GM23338 (cell line): ENCODE measurements at regions not wholly inside any gene's neighbourhood (a gene's known extent, or its start where the extent isn't known, plus 50 kb on each side); places are given as distances from the start of the nearest gene placed in this dataset.

Experiments
- ATAC-seq: fragments of 200-7000 bp; cut with Tn5 transposase; 3 replicates; pipeline ENCODE4 v1.9.1; 2020
- DNase-seq: peaks from one replicate; pipeline ENCODE4 v3.0.0-alpha.2; 2015; ENCODE audit warnings: low spot score
- H2AFZ ChIP-seq: fragments of 200-600 bp; sonication (generic); 2 replicates; pipeline ENCODE4 v1.8.0; 2016; ENCODE audit warnings: antibody characterized with exemption, mild to moderate bottlenecking, moderate library complexity
- H3F3A ChIP-seq: fragments of 200-600 bp; sonication (generic); replicated peaks from 2 replicates; pipeline ENCODE4 v1.8.0; 2017; ENCODE audit warnings: antibody characterized with exemption, mixed run types, low read depth
- H3K27ac ChIP-seq: fragments of 200-600 bp; sonication (generic); 2 replicates; pipeline ENCODE4 v1.6.1; 2016; ENCODE audit warnings: low read depth
- H3K27me3 ChIP-seq: fragments of 200-600 bp; sonication (generic); 2 replicates; pipeline ENCODE4 v1.8.0; 2016; ENCODE audit warnings: mild to moderate bottlenecking, mixed run types, moderate library complexity; ENCODE audit not compliant: insufficient read depth
- H3K36me3 ChIP-seq: fragments of 200-600 bp; sonication (generic); 2 replicates; pipeline ENCODE4 v1.8.0; 2016; ENCODE audit warnings: mild to moderate bottlenecking; ENCODE audit not compliant: insufficient read depth
- H3K4me1 ChIP-seq: fragments of 200-600 bp; sonication (generic); 2 replicates; pipeline ENCODE4 v1.8.0; 2016; ENCODE audit warnings: mild to moderate bottlenecking, moderate library complexity; ENCODE audit not compliant: insufficient read depth
- H3K4me2 ChIP-seq: fragments of 200-600 bp; sonication (generic); 2 replicates; pipeline ENCODE4 v1.7.1; 2017; ENCODE audit warnings: mixed run types
- H3K4me3 ChIP-seq: fragments of 200-600 bp; sonication (generic); 2 replicates; pipeline ENCODE4 v1.6.1; 2016; ENCODE audit warnings: mixed run types
- H3K79me2 ChIP-seq: fragments of 200-600 bp; sonication (generic); replicated peaks from 2 replicates; pipeline ENCODE4 v1.8.0; 2017; ENCODE audit warnings: mild to moderate bottlenecking; ENCODE audit not compliant: insufficient read depth
- H3K9me2 ChIP-seq: fragments of 200-600 bp; sonication (generic); 2 replicates; pipeline ENCODE4 v1.8.0; 2017; ENCODE audit not compliant: insufficient read depth
- H4K20me1 ChIP-seq: fragments of 200-600 bp; sonication (generic); replicated peaks from 2 replicates; pipeline ENCODE4 v1.8.0; 2017; ENCODE audit warnings: mild to moderate bottlenecking; ENCODE audit not compliant: insufficient read depth
- H3K27ac Mint-ChIP-seq: 2 replicates; pipeline ENCODE4 v1.8.0; 2020; ENCODE audit warnings: inconsistent platforms, mild to moderate bottlenecking, moderate library complexity, mixed read lengths
- H3K27me3 Mint-ChIP-seq: 3 replicates; pipeline ENCODE4 v1.8.0; 2022; ENCODE audit warnings: low read depth, mild to moderate bottlenecking, moderate library complexity, mixed read lengths, inconsistent platforms; ENCODE audit not compliant: insufficient read depth, poor library complexity
- H3K36me3 Mint-ChIP-seq: 3 replicates; pipeline ENCODE4 v1.8.0; 2021; ENCODE audit warnings: low read depth, mild to moderate bottlenecking, inconsistent platforms, moderate library complexity, mixed read lengths
- H3K4me1 Mint-ChIP-seq: 3 replicates; pipeline ENCODE4 v1.8.0; 2020; ENCODE audit warnings: mild to moderate bottlenecking, inconsistent platforms, mixed read lengths
- H3K4me3 Mint-ChIP-seq: 3 replicates; pipeline ENCODE4 v1.8.0; 2021; ENCODE audit warnings: moderate library complexity, mild to moderate bottlenecking, inconsistent platforms, mixed read lengths
- H3K9me3 Mint-ChIP-seq: 3 replicates; pipeline ENCODE4 v1.8.0; 2020; ENCODE audit warnings: moderate library complexity, mild to moderate bottlenecking, inconsistent platforms, mixed read lengths
- EZH2 ChIP-seq: fragments of 200-600 bp; sonication (generic); IDR thresholded peaks from one replicate; pipeline ENCODE4 v1.8.0; 2017; ENCODE audit warnings: antibody characterized with exemption, mild to moderate bottlenecking, low read depth; ENCODE audit not compliant: unreplicated experiment
- EZH2phosphoT487 ChIP-seq: fragments of 200-600 bp; sonication (generic); IDR thresholded peaks from one replicate; pipeline ENCODE4 v1.8.1; 2018; ENCODE audit warnings: antibody characterized with exemption; ENCODE audit not compliant: unreplicated experiment
- NANOG ChIP-seq: IDR thresholded peaks from 2 replicates; pipeline ENCODE4 v1.6.1; 2016; ENCODE audit warnings: antibody characterized with exemption, borderline replicate concordance
- STAT1 ChIP-seq: IDR thresholded peaks from one replicate; pipeline ENCODE4 v1.6.1; 2016; ENCODE audit warnings: antibody characterized with exemption; ENCODE audit not compliant: unreplicated experiment
- ZNF114 ChIP-seq: fragments of 250-450 bp; sonication (Bioruptor Pico); IDR thresholded peaks from 2 replicates; pipeline ENCODE4 v1.5.0; 2020; ENCODE audit warnings: mild to moderate bottlenecking, moderate library complexity
- ZNF331 ChIP-seq: fragments of 250-450 bp; sonication (Bioruptor Pico); IDR thresholded peaks from 2 replicates; pipeline ENCODE4 v1.5.0; 2020; ENCODE audit warnings: low read depth, mild to moderate bottlenecking, moderate library complexity
- TF ChIP-seq, protein P1 (sequence below): IDR thresholded peaks from one replicate; pipeline ENCODE4 v1.6.1; 2018; ENCODE audit warnings: antibody characterized with exemption; ENCODE audit not compliant: unreplicated experiment
- TF ChIP-seq, protein P2 (sequence below), 2 experiments: fragments of 200-600 bp in 1 of 2; sonication (generic) in 1 of 2; conservative IDR thresholded peaks; 2 replicates each; pipeline versions ENCODE4 v1.5.1 to v1.6.1; 2016 to 2017; ENCODE audit warnings: antibody characterized with exemption in 2 of 2, low read depth in 2 of 2, mild to moderate bottlenecking in 2 of 2, moderate library complexity in 1 of 2
- TF ChIP-seq, protein P3 (sequence below): IDR thresholded peaks from 2 replicates; pipeline ENCODE4 v1.6.1; 2016; ENCODE audit warnings: antibody characterized with exemption

DNA sequence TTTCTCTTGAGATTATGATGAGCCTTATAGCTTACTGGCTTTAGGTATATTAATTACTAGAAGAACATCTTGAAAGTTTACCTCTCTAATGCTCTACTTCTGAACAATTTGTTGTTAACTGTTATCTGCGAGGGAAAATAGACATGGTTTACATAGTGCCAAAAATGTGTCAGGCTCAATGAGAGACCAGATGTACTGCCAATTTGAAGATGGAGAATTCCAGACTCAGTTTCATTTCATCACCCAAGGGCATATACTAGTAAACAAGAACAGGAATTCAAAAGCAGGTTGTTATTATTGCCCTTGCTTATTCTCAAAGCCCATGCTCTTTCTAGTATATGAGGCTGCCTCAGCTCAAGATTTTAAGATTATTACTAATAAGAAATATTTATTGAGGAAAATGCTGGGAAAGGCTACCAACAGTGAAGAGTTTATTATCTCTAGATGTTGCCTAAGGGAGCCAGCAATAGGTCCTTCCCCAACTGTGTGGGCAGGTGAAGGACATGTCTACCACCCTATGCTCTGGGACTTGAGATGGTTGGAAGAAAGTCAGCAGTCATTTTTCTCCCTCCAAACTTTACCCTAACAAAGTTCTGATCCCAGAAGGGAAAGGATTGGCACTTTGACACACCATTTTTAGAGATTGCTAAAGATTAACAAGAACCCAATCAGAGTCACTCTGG, 792.7 kb downstream of the METTL4 start (continued):
- TF ChIP-seq, protein P1, sequence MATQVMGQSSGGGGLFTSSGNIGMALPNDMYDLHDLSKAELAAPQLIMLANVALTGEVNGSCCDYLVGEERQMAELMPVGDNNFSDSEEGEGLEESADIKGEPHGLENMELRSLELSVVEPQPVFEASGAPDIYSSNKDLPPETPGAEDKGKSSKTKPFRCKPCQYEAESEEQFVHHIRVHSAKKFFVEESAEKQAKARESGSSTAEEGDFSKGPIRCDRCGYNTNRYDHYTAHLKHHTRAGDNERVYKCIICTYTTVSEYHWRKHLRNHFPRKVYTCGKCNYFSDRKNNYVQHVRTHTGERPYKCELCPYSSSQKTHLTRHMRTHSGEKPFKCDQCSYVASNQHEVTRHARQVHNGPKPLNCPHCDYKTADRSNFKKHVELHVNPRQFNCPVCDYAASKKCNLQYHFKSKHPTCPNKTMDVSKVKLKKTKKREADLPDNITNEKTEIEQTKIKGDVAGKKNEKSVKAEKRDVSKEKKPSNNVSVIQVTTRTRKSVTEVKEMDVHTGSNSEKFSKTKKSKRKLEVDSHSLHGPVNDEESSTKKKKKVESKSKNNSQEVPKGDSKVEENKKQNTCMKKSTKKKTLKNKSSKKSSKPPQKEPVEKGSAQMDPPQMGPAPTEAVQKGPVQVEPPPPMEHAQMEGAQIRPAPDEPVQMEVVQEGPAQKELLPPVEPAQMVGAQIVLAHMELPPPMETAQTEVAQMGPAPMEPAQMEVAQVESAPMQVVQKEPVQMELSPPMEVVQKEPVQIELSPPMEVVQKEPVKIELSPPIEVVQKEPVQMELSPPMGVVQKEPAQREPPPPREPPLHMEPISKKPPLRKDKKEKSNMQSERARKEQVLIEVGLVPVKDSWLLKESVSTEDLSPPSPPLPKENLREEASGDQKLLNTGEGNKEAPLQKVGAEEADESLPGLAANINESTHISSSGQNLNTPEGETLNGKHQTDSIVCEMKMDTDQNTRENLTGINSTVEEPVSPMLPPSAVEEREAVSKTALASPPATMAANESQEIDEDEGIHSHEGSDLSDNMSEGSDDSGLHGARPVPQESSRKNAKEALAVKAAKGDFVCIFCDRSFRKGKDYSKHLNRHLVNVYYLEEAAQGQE, result no peak
- no peak for TF ChIP-seq ZNF331 (CRISPR knock-in tag)
- TF ChIP-seq EZH2, result no peak
- TF ChIP-seq, protein P2, sequence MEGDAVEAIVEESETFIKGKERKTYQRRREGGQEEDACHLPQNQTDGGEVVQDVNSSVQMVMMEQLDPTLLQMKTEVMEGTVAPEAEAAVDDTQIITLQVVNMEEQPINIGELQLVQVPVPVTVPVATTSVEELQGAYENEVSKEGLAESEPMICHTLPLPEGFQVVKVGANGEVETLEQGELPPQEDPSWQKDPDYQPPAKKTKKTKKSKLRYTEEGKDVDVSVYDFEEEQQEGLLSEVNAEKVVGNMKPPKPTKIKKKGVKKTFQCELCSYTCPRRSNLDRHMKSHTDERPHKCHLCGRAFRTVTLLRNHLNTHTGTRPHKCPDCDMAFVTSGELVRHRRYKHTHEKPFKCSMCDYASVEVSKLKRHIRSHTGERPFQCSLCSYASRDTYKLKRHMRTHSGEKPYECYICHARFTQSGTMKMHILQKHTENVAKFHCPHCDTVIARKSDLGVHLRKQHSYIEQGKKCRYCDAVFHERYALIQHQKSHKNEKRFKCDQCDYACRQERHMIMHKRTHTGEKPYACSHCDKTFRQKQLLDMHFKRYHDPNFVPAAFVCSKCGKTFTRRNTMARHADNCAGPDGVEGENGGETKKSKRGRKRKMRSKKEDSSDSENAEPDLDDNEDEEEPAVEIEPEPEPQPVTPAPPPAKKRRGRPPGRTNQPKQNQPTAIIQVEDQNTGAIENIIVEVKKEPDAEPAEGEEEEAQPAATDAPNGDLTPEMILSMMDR (conservative IDR thresholded peaks at IDR 0.05; ENCODE audit: low read depth in 2 of 2), result no peak
- TF ChIP-seq NANOG, result no peak
- TF ChIP-seq, protein P3, sequence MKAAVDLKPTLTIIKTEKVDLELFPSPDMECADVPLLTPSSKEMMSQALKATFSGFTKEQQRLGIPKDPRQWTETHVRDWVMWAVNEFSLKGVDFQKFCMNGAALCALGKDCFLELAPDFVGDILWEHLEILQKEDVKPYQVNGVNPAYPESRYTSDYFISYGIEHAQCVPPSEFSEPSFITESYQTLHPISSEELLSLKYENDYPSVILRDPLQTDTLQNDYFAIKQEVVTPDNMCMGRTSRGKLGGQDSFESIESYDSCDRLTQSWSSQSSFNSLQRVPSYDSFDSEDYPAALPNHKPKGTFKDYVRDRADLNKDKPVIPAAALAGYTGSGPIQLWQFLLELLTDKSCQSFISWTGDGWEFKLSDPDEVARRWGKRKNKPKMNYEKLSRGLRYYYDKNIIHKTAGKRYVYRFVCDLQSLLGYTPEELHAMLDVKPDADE, result no peak

- Histone ChIP-seq H3K27me3 (no peaks in the 10 kb centered on the region), H3K4me1 (no peaks in the 10 kb centered on the region), H3K4me3 (no peak overlapping the region), H3F3A (no peaks in the 10 kb centered on the region), H4K20me1 (no peaks in the 10 kb centered on the region), H3K27ac (no peak overlapping the region), H3K4me2 (no peak overlapping the region), H3K9me2 (no peaks in the 10 kb centered on the region), H2AFZ (0 out of 2 replicates have a peak overlapping the region, but pooled peaks have one; percentile 7), H3K36me3 (no peaks in the 10 kb centered on the region), H3K79me2 (no peaks in the 10 kb centered on the region)
- Mint-ChIP-seq H3K27ac (no peak overlapping the region), H3K9me3 (peaks cover 4% of the 10 kb centered on the region), H3K4me1 (no peaks in the 10 kb centered on the region), H3K27me3 (no peaks in the 10 kb centered on the region), H3K36me3 (no peaks in the 10 kb centered on the region; the same call in 2 of the 3 replicates), H3K4me3 (no peak overlapping the region)
- DNase-seq (no peak), ATAC-seq (no peak)
- TF ChIP-seq NANOG, result no peak
- no peak for TF ChIP-seq ZNF114 (CRISPR knock-in tag)
- TF ChIP-seq, protein P3, result no peak
- TF ChIP-seq EZH2phosphoT487, result no peak
- TF ChIP-seq, protein P2 (conservative IDR thresholded peaks at IDR 0.05; ENCODE audit: low read depth in 2 of 2), result no peak
- no peak for TF ChIP-seq STAT1
- no peak for TF ChIP-seq EZH2
Measured at GRCh38 chr18:1779587-1779986, 791.7 kb downstream of the METTL4 start.
